K562 (cell line): ENCODE measurements at regions not wholly inside any gene's neighbourhood (a gene's known extent, or its start where the extent isn't known, plus 50 kb on each side); places are given as distances from the start of the nearest gene placed in this dataset.
A peak's percentile ranks its signal among the peaks of the same experiment; 100 is the strongest.

Experiments
- ARID1B ChIP-seq: fragments of 450-650 bp; IDR thresholded peaks from 2 replicates; pipeline ENCODE4 v1.6.1; 2016; ENCODE audit warnings: antibody characterized with exemption, mild to moderate bottlenecking, inconsistent platforms
- GTF2B ChIP-seq: IDR thresholded peaks from 2 replicates; pipeline ENCODE4 v1.6.1; 2011; ENCODE audit not compliant: insufficient read length; ENCODE audit errors: extremely low read depth
- MAFK ChIP-seq: IDR thresholded peaks from 2 replicates; pipeline ENCODE4 v1.6.1; 2011; ENCODE audit warnings: low read length, improper control_type of control experiment
- NFRKB ChIP-seq: fragments of 450-650 bp; IDR thresholded peaks from 2 replicates; pipeline ENCODE4 v1.6.1; 2016; ENCODE audit warnings: low read depth
- RERE ChIP-seq: sonication (generic); formaldehyde crosslinking; IDR thresholded peaks from 2 replicates; pipeline ENCODE4 v1.8.0; 2023; ENCODE audit warnings: missing genetic modification reagents, mild to moderate bottlenecking, borderline replicate concordance
- TCF7L2 ChIP-seq: fragments of 150-350 bp; IDR thresholded peaks from 2 replicates; pipeline ENCODE4 v1.6.1; 2016; ENCODE audit warnings: low read depth, mild to moderate bottlenecking, low read length, moderate library complexity
- TGIF2 ChIP-seq: sonication (generic); formaldehyde crosslinking; IDR thresholded peaks from 2 replicates; pipeline ENCODE4 v1.8.1; 2022; ENCODE audit warnings: mild to moderate bottlenecking, missing genetic modification reagents, moderate library complexity
- TRIM24 ChIP-seq, 2 experiments: fragments of 450-650 bp; IDR thresholded peaks; 2 replicates each; pipeline ENCODE4 v1.6.1; 2016
- YBX1 ChIP-seq: fragments of 450-650 bp; IDR thresholded peaks from 2 replicates; pipeline ENCODE4 v1.7.1; 2016; ENCODE audit warnings: mild to moderate bottlenecking
- ZNF143 ChIP-seq: sonication (generic); formaldehyde crosslinking; IDR thresholded peaks from 2 replicates; pipeline ENCODE4 v1.9.0; 2022; ENCODE audit warnings: mild to moderate bottlenecking, missing genetic modification reagents
- ZNF583 ChIP-seq: fragments of 250-450 bp; sonication (Bioruptor Pico); IDR thresholded peaks from 2 replicates; pipeline ENCODE4 v1.4.0; 2020
- TF ChIP-seq, protein P1 (sequence below): fragments of 450-650 bp; IDR thresholded peaks from 2 replicates; pipeline ENCODE4 v1.6.1; 2016; ENCODE audit warnings: mild to moderate bottlenecking, moderate library complexity

DNA sequence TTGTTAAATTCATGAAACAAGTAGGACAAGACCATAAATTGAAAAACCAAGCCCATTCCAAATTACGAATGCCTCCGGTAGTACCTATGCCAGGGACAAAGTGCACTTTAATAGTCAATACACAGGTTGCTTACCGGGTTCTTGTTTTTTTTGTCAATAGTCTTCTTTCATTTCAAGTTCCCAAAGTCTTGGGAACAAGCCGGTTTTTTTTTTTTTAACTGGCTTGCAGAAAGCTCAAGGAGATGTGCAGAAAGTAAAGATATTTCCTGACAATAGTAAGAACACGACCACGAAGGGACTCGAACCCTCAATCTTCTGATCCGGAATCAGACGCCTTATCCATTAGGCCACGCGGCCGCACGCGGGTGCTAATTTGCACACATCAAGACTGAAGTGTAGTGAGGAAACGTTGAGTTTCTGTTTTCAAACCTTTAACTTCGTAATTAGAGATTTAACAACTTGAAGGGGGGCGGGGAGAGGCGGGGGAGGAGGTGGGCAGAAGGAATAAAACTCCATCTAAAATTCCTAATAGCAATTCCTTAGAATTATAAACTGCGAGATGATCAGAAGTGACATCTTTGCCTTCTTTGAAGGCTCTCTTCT is 181.0 kb downstream of the TRIM27 start (continued):
- TF ChIP-seq RERE (CRISPR knock-in tag) (no peak), ZNF143 (CRISPR knock-in tag) (no peak), TGIF2 (CRISPR knock-in tag) (no peak), GTF2B (no peak), ZNF583 (CRISPR knock-in tag) (no peak), TRIM24 (IDR thresholded peaks at IDR 0.05) (no peak), NFRKB (no peak), YBX1 (no peak), ARID1B (no peak), TCF7L2 (no peak), MAFK (no peak)
- TF ChIP-seq, protein P1, sequence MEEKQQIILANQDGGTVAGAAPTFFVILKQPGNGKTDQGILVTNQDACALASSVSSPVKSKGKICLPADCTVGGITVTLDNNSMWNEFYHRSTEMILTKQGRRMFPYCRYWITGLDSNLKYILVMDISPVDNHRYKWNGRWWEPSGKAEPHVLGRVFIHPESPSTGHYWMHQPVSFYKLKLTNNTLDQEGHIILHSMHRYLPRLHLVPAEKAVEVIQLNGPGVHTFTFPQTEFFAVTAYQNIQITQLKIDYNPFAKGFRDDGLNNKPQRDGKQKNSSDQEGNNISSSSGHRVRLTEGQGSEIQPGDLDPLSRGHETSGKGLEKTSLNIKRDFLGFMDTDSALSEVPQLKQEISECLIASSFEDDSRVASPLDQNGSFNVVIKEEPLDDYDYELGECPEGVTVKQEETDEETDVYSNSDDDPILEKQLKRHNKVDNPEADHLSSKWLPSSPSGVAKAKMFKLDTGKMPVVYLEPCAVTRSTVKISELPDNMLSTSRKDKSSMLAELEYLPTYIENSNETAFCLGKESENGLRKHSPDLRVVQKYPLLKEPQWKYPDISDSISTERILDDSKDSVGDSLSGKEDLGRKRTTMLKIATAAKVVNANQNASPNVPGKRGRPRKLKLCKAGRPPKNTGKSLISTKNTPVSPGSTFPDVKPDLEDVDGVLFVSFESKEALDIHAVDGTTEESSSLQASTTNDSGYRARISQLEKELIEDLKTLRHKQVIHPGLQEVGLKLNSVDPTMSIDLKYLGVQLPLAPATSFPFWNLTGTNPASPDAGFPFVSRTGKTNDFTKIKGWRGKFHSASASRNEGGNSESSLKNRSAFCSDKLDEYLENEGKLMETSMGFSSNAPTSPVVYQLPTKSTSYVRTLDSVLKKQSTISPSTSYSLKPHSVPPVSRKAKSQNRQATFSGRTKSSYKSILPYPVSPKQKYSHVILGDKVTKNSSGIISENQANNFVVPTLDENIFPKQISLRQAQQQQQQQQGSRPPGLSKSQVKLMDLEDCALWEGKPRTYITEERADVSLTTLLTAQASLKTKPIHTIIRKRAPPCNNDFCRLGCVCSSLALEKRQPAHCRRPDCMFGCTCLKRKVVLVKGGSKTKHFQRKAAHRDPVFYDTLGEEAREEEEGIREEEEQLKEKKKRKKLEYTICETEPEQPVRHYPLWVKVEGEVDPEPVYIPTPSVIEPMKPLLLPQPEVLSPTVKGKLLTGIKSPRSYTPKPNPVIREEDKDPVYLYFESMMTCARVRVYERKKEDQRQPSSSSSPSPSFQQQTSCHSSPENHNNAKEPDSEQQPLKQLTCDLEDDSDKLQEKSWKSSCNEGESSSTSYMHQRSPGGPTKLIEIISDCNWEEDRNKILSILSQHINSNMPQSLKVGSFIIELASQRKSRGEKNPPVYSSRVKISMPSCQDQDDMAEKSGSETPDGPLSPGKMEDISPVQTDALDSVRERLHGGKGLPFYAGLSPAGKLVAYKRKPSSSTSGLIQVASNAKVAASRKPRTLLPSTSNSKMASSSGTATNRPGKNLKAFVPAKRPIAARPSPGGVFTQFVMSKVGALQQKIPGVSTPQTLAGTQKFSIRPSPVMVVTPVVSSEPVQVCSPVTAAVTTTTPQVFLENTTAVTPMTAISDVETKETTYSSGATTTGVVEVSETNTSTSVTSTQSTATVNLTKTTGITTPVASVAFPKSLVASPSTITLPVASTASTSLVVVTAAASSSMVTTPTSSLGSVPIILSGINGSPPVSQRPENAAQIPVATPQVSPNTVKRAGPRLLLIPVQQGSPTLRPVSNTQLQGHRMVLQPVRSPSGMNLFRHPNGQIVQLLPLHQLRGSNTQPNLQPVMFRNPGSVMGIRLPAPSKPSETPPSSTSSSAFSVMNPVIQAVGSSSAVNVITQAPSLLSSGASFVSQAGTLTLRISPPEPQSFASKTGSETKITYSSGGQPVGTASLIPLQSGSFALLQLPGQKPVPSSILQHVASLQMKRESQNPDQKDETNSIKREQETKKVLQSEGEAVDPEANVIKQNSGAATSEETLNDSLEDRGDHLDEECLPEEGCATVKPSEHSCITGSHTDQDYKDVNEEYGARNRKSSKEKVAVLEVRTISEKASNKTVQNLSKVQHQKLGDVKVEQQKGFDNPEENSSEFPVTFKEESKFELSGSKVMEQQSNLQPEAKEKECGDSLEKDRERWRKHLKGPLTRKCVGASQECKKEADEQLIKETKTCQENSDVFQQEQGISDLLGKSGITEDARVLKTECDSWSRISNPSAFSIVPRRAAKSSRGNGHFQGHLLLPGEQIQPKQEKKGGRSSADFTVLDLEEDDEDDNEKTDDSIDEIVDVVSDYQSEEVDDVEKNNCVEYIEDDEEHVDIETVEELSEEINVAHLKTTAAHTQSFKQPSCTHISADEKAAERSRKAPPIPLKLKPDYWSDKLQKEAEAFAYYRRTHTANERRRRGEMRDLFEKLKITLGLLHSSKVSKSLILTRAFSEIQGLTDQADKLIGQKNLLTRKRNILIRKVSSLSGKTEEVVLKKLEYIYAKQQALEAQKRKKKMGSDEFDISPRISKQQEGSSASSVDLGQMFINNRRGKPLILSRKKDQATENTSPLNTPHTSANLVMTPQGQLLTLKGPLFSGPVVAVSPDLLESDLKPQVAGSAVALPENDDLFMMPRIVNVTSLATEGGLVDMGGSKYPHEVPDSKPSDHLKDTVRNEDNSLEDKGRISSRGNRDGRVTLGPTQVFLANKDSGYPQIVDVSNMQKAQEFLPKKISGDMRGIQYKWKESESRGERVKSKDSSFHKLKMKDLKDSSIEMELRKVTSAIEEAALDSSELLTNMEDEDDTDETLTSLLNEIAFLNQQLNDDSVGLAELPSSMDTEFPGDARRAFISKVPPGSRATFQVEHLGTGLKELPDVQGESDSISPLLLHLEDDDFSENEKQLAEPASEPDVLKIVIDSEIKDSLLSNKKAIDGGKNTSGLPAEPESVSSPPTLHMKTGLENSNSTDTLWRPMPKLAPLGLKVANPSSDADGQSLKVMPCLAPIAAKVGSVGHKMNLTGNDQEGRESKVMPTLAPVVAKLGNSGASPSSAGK = peak; percentile 45; the same call in 1 of the 2 replicates
